Ovary (tissue), 7 donors: ENCODE measurements at regions not wholly inside any gene's neighbourhood (a gene's known extent, or its start where the extent isn't known, plus 50 kb on each side); places are given as distances from the start of the nearest gene placed in this dataset.
"Not testable (repeated sequence)": the region's sequence is repeated elsewhere in the genome, so short reads cannot be mapped to it uniquely, and the experiment has no call there.

Source experiments
- DNase-seq, 5 donors: peaks; one replicate each; pipeline ENCODE4 v3.0.0-alpha.2; 2019 to 2020
- H3K27ac ChIP-seq, 2 donors: fragments of 200-600 bp; one replicate each; pipeline versions ENCODE4 v1.5.1 to v1.8.0; 2019 to 2022
- H3K27me3 ChIP-seq: fragments of 200-600 bp; one replicate; pipeline ENCODE4 v1.8.0; 2022
- H3K36me3 ChIP-seq: fragments of 200-600 bp; sonication (generic); one replicate; pipeline ENCODE4 v1.5.1; 2019
- H3K4me1 ChIP-seq: one replicate; pipeline ENCODE4 v1.8.1; 2013; ENCODE audit warnings: mild to moderate bottlenecking, moderate library complexity; ENCODE audit not compliant: insufficient read depth
- H3K4me3 ChIP-seq: fragments of 200-600 bp; sonication (generic); one replicate; pipeline ENCODE4 v1.5.1; 2017
- H3K9me3 ChIP-seq, 2 donors: fragments of 200-600 bp in 1 of 2; sonication (generic) in 1 of 2; one replicate each; pipeline versions ENCODE4 v1.5.1 to v1.8.1; 2013 to 2019; ENCODE audit warnings: mild to moderate bottlenecking in 1 of 2, moderate library complexity in 1 of 2
- EP300 ChIP-seq: sonication (generic); formaldehyde crosslinking; IDR thresholded peaks from one replicate; pipeline ENCODE4 v1.6.1; 2017; ENCODE audit warnings: antibody characterized with exemption
- POLR2A ChIP-seq: fragments of 450-650 bp; IDR thresholded peaks from one replicate; pipeline ENCODE4 v1.6.1; 2017; ENCODE audit warnings: antibody characterized with exemption, mild to moderate bottlenecking, moderate library complexity
- WGBS, 3 donors: extraction: QIAGEN DNeasy Blood & Tissue Kit in 1 of 3; methylation state at CpG; one replicate each; pipeline versions ENCODE4 v1.1.5 to v1.1.7; 2013 to 2017; 5-methylcytosine and 5-hydroxymethylcytosine counted together
- intact Hi-C, 4 donors: fragments of 100-400 bp; cut with DNase I; formaldehyde crosslinking; loops; one replicate each; pipeline versions ENCODE4 v1.11.0 to v1.15.1; 2022 to 2023
- TF ChIP-seq, protein P1 (sequence below), 3 donors: fragments of 450-650 bp in 2 of 3; fragments of 200-600 bp in 1 of 3; IDR thresholded peaks; one replicate each; pipeline versions ENCODE4 v1.5.1 to v1.8.0; 2016 to 2022; ENCODE audit warnings: antibody characterized with exemption in 3 of 3, mild to moderate bottlenecking in 1 of 3
- donor health status: DM: no; HTN: no; CAD: no; lungs with moderate emphysema.
- donor health status: DM: no; HTN: no; CAD: no.
- donor health status: Bipolar disorder and iron deficiency.
- donor health status: DM: no; HTN: no; CAD: no.
- donor health status: DM: yes; HTN: yes; CAD: no.

DNA sequence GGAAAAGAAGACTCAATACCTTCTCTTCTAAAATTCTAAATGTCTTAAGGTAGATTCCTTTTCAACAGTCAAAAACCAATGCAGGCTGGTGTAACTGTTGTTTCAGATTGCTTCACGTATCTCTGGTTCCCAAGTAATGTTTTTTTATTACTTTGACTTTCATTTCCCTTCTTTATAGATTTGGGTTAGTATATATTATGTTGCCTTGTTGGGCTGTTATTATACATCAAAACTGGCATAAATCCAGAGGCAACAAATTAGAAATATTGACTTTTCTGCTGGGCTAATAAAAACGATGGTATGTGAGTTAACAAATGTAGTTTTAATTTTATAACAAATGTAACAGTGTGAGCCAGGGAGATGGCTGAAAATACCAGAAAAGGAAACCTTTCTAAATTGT is 444.7 kb upstream of the TENM3 start:
- no peak for TF ChIP-seq POLR2A
- TF ChIP-seq, protein P1, sequence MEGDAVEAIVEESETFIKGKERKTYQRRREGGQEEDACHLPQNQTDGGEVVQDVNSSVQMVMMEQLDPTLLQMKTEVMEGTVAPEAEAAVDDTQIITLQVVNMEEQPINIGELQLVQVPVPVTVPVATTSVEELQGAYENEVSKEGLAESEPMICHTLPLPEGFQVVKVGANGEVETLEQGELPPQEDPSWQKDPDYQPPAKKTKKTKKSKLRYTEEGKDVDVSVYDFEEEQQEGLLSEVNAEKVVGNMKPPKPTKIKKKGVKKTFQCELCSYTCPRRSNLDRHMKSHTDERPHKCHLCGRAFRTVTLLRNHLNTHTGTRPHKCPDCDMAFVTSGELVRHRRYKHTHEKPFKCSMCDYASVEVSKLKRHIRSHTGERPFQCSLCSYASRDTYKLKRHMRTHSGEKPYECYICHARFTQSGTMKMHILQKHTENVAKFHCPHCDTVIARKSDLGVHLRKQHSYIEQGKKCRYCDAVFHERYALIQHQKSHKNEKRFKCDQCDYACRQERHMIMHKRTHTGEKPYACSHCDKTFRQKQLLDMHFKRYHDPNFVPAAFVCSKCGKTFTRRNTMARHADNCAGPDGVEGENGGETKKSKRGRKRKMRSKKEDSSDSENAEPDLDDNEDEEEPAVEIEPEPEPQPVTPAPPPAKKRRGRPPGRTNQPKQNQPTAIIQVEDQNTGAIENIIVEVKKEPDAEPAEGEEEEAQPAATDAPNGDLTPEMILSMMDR (IDR thresholded peaks at IDR 0.05) = no peak
- Histone ChIP-seq H3K27ac (no peak overlapping the region), H3K9me3 (peaks cover 0 to 4% of the 10 kb centered on the region in 2 donors), H3K27me3 (no peaks in the 10 kb centered on the region), H3K4me3 (no peak overlapping the region), H3K4me1 (no peaks in the 10 kb centered on the region), H3K36me3 (no peaks in the 10 kb centered on the region)
- DNase-seq = no peak
- intact Hi-C loops = no loop called here
- 59 to 69% (median 64%) methylated on average over 2 of the region's 2 CpGs for WGBS, 3 donors

DNA sequence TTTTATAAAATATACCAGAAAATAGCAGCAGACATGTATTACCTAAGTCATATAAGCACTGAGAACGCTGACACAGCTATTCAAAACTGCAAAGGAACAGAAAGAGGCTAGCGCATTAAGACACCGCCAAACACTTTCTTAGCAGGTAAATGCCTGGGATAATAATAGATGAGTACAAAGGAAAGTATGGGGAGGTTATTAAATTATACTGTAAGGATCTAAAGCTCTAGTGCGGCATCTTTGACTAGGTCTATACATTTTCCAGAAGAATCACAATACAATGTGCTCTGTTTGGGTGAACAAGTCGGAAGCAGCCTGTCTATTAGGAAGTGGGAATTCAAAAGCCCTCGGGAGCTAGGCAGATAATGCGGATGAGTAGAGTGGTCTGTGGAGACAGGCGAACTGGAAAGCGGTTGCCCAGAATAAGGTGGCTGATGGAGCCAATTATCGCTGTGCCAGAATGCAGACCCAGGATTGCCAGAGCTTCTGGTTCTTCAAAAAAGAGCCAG is 443.6 kb upstream of the TENM3 start:
- H3K4me1 ChIP-seq = no peaks in the 10 kb centered on the region
- 92 to 94% (median 92%) methylated on average over 10 of the region's 10 CpGs for WGBS, 3 donors
- no peak for DNase-seq

DNA sequence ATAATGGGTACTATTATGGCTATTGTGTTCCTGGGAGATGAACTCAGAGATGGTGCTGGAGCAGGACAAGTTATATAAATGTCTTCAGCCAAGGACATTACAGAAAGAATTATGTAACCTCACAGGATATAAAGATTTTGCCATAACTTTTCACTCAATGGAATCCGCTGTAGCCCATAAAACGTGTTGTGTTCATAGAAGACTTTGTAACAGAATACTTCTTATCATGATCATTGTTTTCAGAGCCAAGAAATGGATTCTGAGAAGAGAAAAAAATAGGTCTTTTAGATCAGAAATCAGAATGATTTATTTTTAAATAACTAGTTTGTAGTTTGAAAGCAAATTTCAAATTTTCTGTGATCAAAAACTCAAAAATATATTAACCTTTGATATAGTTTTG is 441.0 kb upstream of the TENM3 start:
- WGBS, 3 donors = 62 to 63% (median 63%) methylated on average over 2 of the region's 2 CpGs
- no peak overlapping the region for H3K4me3 ChIP-seq
- no peaks in the 10 kb centered on the region for H3K36me3 ChIP-seq
- no peaks in the 10 kb centered on the region for H3K9me3 ChIP-seq
- no peak overlapping the region for H3K27ac ChIP-seq
- H3K27me3 ChIP-seq = no peaks in the 10 kb centered on the region
- TF ChIP-seq POLR2A (no peak), EP300 (no peak)
- TF ChIP-seq, protein P1 (IDR thresholded peaks at IDR 0.05) = no peak
- H3K4me1 ChIP-seq = no peaks in the 10 kb centered on the region
- intact Hi-C loops = no loop called here
- no peak for DNase-seq

More for the DNA sequence above, 443.6 kb upstream of the TENM3 start:
- TF ChIP-seq POLR2A (no peak), EP300 (no peak)
- H3K4me3 ChIP-seq = no peak overlapping the region
- no peaks in the 10 kb centered on the region for H3K36me3 ChIP-seq
- intact Hi-C loops = no loop called here
- no peaks in the 10 kb centered on the region for H3K27me3 ChIP-seq
- no peak overlapping the region for H3K27ac ChIP-seq
- H3K9me3 ChIP-seq = peaks cover 0 to 4% of the 10 kb centered on the region in 2 donors

DNA sequence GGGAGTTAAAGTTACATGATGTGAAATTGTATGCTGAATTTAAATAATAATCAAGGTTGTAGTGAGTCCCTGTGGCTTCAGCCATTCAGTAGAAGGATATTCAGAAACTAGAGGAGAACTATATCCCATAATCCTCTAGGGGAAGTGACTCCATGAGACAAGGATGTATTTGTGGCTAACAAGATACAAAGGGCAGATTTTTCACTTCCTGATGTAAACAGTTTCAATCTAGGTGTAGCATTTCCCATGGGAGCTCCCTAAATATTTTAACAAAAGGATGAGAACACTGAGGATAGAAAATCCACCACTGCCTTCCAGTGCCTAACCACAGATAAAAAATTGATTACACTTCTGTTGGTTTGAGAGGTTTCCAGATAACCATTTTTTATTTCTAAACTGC is 435.4 kb upstream of the TENM3 start:
- no peaks in the 10 kb centered on the region for H3K9me3 ChIP-seq
- no peak for DNase-seq
- H3K4me3 ChIP-seq = no peak overlapping the region
- intact Hi-C loops = no loop called here
- H3K4me1 ChIP-seq = no peaks in the 10 kb centered on the region
- no peaks in the 10 kb centered on the region for H3K36me3 ChIP-seq
- TF ChIP-seq EP300 (no peak), POLR2A (no peak)
- TF ChIP-seq, protein P1 (IDR thresholded peaks at IDR 0.05) = no peak
- H3K27me3 ChIP-seq = no peaks in the 10 kb centered on the region
- no peak overlapping the region for H3K27ac ChIP-seq

DNA sequence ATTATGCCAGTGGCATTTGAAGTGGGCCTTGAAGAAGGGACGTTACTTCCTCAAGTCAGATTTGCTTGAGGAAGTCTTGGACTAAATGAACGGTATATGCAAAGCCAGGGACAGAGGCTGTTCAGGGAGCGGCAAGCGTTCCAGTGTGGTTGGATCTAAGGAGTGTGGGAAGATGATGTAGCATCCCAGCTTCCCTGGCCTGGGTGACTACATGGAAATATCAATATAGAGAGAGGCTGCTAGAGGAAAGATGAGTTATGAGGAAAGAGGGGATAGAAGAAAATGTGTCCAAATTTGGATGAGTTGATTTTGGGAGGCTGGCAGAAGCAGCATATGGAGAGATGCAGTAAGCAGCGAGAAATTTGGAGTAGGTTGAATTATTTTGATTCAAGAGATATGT is 432.5 kb upstream of the TENM3 start:
- no peak overlapping the region for H3K27ac ChIP-seq
- intact Hi-C loops = no loop called here
- 87 to 93% (median 89%) methylated on average over 5 of the region's 5 CpGs for WGBS, 3 donors
- no peaks in the 10 kb centered on the region for H3K27me3 ChIP-seq
- no peak for DNase-seq
- H3K4me1 ChIP-seq = no peaks in the 10 kb centered on the region
- no peak overlapping the region for H3K4me3 ChIP-seq
- no peaks in the 10 kb centered on the region for H3K9me3 ChIP-seq
- H3K36me3 ChIP-seq = no peaks in the 10 kb centered on the region
- TF ChIP-seq POLR2A (no peak), EP300 (no peak)
- TF ChIP-seq, protein P1 (IDR thresholded peaks at IDR 0.05) = no peak

DNA sequence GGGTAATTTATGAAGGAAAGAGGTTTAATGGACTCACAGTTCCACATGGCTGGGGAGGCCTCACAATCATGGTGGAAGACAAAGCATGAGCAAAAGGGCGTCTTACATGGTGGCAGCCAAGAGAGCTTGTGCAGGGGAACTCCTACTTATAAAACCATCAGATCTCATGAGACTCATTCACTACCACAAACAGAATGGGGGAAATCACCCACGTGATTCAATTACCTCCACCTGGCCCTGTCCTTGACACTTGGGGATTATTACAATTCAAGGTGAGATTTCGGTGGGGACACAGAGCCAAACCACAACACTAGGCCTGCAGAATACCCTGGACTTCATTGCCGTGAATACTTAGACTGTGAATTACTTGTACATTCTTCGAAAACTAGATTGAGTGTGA is 431.7 kb upstream of the TENM3 start:
- intact Hi-C loops, H3K4me3 ChIP-seq, H3K4me1 ChIP-seq, H3K9me3 ChIP-seq, H3K27ac ChIP-seq, H3K36me3 ChIP-seq, DNase-seq, H3K27me3 ChIP-seq: not testable (repeated sequence)
- 61 to 76% (median 70%) methylated on average over 5 of the region's 5 CpGs for WGBS, 3 donors
